CD4-positive, alpha-beta T cell treated with Interleukin-15 for 1 hour (primary cell): ENCODE measurements at regions not wholly inside any gene's neighbourhood (a gene's known extent, or its start where the extent isn't known, plus 50 kb on each side); places are given as distances from the start of the nearest gene placed in this dataset.

Experiments used
- DNase-seq: peaks from one replicate; pipeline ENCODE4 v3.0.0-alpha.2; 2020

DNA sequence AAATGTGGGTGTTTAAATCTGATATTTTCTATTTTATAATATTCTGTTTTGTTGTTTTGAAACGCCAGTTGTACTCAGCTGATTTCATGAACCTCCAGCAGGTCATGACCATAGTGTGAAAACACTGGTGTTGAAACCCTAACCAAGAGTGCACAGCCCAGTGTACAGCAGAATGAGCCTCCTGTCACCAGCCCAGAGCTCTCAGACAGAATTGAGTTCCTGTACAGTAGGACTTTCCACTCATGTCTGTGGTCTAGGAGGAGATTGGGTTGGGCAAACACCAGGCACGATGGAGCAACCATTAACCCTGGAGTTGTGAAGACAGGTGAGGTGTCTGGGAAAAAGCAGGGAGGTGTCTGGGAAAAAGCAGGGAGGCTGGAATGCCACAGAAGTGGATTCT, 908.8 kb downstream of the VRK1 start:
- DNase-seq = peak; percentile 32

DNA sequence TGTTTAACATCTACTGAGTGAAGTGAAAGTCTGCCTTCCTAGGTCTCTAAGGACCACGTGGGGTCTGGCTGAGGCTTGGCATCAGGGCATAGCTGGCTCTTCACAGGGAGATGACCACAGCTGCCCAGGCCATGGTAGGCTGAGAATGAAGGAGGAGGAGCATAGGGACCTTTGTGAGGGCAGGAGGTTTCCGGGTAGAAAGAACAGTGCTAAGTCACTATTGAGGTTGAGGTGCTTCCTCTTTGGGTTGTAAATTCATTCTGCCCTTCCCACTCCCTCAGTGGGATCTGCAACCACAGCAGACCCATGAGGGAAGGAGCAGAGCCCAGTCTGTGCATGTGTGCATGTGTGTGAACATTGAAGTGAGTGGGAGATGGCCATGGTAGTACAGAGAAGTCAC, 909.6 kb downstream of the VRK1 start:
- no peak for DNase-seq

DNA sequence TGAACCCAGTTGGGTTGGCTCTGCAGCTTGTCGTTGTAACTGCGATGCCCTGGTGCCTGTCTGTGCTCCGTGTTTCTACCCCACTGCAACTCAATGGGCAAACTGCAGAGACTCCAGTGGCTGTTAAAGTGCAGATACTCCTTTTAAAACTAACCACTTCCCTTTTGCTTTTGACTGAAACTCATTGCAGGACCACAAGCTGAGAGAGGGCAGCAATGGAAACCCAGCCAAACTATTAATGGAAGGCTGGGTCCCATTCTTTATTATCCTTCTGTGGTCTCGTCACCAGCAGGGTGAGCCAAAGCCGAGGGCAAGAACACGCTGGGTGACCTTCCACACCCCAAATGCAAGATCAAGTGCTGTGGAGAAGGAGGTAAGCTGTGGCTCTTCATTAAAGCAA, 910.4 kb downstream of the VRK1 start:
- DNase-seq = peak; percentile 35

DNA sequence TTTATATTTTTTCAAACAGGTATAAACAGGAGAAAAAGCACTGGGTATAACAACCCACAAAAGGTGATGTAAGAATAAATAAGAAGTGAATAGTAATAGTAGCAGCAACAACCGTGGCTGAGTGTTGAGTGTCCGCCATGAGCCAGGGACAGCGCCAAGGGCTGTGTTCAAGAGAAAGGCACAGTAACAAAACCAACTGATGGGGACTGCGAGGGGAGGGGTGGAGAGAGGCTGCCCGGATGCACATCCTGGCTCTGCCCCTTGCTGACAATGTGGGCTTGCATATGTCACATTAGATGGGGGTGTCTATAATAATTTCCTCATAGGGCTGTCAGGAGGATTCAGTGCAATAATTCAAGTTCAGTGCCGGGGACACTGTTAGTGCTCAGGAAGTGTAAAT, 912.4 kb downstream of the VRK1 start:
- DNase-seq = peak; percentile 37

DNA sequence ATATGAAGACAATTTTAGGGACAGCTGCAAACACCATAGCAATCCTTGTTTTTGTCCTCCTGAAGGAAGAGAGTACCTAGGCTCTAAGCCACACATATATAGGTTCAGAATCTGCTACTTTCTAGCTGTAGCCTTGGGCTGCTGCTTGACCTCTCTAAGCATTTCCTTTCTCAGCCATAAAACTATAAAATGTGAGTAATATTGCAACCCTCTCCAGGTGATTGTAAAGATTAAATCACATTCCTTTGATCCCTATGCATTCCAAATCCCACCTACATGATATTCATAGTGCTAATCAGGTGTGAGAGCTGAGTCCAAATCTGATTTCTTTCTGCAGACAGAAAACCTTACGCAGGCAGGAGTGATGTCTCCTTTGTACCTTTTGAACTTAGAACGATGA, 913.5 kb downstream of the VRK1 start:
- DNase-seq = no peak

DNA sequence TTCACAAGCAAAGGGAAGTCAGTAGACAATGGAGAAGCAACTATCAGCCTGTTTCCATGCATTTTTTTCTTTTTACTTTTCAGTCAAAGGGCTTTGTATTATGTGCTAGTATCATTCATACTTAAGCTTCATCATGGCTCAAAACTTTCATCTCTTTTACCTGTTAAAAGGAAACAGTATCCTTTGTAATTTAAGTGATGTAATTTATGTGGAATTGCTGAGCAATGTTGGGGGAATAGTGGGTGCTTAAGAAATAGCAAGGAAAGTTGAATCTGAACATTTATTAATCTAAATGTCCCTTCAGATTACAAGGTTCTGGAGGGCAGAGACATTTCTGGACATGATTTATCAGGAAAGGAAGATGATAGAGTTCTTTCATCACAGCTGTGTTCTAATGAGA, 915.3 kb downstream of the VRK1 start:
- DNase-seq = no peak

DNA sequence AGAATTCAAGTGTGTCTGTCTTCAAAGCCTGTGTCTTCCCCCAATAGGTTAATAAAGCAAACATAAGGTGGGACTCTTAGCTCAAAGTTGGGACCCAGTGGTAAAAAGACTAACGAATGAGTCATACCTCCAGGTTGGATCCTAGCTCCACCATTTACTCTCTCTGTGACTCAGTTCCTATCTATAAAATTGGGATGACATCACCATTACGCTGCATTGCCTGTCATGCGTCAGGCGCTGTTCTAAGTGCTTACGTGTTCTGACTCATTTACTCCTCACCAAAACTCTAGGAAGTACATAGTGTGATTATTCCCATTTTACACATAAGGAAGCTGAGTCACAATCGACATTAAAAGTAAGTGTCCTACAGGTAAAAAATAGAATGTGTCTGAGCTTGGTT, 915.8 kb downstream of the VRK1 start:
- no peak for DNase-seq

DNA sequence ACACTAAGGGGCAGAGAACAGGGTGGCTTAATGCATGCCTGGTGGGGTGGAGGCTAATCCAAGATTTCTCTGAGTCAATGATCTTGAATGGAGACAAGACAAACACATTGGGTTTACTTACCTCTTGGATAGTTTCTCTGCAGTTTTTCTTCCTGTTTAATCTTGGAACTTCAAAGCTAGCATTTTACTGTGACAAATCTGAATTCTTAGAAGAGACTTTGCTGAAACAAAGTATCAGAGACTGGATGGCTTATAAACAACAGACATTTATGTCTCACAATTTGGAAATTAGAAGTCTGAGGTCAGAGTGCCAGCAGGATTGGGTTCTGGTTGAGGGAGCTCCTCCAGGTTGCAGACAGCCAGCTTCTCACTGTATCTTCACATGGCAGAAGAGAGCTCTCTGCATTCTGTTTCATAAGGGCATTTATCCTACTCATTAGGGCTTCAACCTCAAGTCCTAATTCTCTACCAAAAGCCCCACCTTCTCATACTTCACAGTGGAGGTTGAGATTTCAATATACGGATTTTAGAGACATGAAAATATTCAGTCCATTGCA, 921.8 kb downstream of the VRK1 start:
- no peak for DNase-seq

DNA sequence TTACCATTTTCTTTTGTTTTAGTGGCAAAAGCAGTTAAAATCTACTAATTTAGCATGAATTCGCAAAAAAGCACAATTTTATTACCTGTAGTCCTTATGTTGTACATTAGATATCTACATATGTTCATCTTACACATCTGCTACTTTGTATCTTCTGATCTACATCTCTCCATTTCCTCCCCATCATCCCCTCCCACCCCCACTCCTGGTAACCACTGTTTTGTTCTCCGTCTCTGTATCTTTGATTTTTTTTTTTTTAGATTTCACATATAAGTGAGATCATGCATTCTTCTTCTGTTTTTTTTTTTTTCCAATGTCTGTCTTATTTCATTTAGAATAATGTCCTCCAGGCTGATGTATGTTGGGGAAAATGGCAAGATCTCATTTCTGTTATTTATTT, 922.7 kb downstream of the VRK1 start:
- peak; percentile 67 for DNase-seq

DNA sequence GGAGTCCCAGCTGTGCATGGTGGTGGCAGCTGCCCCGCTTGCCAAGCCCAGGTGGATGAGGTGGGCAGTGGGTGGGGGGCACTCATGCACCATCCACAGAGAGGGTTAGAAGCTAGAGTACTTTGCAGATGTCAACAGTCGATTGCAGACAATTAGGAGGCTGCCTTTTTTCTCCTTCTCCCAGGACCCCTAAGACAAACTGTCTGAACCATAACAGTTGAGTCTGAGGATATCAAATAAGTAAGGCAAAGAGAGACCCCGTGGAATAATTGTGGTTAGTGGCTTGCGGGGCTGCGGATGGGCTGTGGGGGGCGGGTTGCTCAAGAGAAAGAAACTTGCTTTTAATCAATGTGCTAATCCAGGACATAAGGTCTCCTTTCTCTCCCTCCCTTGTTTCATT, 926.2 kb downstream of the VRK1 start:
- DNase-seq = no peak

DNA sequence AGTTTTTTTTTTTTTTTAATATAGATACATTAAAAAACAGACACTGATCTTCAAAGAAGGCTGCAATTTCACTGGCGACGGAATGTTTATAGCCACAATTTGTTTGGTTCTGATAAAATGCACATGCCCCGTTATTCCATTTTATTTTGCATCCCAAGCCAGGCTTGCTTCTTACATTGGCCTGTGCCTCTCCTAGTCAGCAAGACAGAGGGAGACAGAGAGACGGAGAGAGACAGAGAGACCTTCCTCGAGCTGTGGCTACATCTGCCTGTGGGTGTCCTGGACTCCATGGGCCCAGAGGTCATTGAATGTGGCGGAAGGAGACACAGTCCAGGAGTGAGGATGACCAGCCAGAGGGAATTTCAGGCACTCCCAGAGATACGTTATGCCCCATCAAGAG, 926.6 kb downstream of the VRK1 start:
- no peak for DNase-seq

DNA sequence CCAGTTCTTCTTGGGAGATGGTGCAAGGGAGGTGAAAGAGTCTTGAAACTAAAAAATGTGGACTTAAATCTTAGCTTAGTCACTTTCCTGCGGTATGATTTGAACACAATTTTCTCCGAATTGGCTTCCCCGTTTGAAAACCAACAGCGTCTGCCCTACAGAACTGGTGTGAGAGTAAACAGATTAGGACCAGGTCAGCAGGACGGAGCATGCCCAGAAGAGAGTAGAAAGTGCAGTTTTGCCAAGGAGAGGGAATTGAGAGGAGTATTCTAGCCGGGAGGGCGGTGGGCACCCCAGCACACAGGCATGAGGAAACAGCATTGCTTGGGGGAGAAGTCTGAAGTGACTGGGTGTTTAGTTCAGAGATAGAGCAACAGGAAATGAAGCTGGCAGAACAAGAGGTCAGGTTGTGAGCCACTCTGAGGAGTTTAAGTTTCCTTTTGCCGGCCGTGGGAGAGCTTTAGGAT, 927.1 kb downstream of the VRK1 start:
- DNase-seq = peak; percentile 22

DNA sequence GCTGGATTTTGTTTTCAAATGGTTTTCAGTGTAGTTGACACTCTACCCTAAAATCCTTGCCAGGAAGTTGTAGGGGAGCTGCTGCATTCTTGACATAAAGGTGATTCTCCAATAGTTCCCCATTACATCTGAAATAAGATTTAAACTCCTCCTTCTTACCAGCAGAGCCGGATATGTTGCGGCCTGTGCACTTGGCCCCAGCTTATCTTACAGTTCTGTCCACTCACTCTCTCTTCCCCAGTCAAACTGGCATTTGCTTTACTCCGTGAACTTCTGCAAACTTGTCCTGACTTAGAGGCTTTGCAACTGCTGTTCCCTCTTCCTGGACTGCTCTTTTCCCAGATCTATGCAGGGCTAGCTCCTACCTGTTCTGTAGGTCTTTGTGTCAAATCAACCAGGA, 929.5 kb downstream of the VRK1 start:
- DNase-seq = no peak

DNA sequence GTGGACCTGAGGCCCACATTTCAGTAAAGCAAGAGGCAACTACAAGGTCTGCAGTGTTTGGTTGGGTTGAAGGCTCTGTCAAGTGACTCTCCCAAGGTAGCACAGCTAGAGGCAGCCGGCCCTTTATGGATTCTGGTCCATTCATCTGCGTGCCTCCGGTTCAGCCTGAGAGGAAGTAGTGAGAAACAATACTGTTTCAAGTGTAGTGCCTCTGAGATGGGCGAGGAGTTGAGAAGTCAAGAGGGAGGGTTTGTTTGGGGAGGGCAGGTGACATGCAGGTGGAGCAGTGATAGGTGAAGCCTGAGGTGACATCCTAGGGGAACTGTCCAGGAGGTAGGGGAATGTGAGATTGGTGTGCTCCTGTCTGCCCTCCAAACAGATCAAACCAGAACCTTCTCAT, 933.5 kb downstream of the VRK1 start:
- DNase-seq = no peak

DNA sequence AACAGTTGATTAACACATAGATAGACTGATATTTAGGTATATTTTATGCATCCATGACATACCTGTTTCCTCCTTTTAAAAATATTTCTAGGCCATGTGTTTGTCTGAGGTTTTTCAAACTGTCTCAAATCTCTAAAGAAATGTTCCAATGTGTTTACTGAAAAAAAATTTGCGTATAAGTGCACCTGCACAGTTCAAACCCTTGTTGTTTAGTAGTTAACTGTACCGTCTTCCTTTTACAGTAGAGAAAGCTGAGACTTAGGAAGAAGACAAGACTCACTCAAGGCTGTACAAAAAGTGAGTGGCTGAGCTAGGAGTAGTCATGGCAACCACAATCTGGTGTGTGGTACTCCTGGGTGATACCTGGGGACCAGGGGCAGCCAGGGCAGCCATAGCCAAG, 934.6 kb downstream of the VRK1 start:
- no peak for DNase-seq

DNA sequence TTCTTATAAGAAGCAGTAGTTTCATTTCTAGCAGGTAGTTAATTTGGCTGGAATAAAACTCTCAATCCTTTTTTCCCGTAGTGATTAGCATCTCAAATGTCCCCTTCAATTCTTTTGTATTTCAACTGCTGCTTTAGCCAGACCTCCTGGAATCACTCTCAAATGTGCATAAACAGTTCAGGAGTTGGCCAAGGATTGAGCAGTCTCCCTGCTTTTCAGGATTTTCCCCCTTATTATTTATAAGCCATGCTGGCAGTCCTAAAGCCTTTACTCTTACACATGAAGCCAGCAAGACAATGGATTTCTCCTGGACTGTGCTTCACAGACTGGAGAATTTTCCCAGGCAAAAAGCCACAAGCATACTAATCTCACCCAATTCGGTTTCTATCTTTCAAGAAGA, 950.1 kb downstream of the VRK1 start:
- no peak for DNase-seq

DNA sequence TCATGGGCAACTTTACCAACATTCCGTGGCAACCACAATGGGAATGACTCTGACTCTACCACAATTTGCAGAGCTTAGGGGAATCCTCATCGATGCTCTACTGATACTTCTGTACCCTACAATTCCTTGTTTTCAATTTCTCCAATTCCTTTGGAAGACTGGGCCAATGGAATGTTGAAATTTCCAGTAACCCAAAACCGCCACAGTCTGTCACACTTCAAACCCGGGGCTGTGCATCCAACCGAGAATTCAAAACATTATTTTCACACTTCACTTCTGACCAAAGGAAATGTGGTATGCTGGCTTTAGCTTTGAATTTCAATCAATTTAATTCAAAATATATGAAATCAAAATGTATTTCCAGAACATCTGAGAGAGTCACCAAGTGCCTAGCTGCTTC, 951.4 kb downstream of the VRK1 start:
- no peak for DNase-seq

DNA sequence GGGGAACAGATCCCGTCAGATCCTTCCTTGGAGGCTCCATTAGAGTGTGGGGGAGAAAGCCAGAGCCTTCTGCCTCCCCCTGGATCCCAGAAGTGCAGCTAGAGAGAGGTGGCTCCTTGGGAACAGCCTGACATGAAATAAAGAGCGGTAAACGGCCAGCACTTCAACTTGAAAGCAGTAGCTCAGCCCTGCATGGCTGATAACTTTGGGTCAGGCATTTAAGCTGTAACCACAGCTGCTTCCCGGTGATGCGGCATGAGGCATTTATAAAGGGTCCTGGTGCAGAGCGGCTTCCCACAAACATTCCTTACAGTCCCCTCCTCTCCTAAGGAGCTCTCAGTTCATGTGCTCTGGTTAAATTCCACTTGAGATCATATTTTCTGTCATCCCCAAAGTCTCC, 960.3 kb downstream of the VRK1 start:
- DNase-seq = no peak

DNA sequence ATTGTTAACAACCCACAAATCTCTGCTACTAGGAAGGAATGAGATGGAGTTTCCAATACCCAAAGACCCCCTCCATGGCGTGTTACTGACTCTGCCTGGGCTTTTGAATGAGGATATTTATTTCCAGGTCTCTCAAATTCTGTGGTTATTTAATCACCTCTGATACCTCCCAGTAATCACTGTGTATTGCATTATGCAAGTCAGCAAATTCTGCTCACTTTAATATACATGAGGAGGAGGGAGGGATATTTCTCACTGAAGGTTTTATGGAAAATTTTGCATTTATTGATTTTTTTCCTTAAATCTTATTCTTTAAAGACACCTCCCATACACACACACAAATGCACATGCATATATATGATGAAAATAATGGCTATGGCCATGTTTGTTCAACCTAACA, 962.9 kb downstream of the VRK1 start:
- DNase-seq = no peak

DNA sequence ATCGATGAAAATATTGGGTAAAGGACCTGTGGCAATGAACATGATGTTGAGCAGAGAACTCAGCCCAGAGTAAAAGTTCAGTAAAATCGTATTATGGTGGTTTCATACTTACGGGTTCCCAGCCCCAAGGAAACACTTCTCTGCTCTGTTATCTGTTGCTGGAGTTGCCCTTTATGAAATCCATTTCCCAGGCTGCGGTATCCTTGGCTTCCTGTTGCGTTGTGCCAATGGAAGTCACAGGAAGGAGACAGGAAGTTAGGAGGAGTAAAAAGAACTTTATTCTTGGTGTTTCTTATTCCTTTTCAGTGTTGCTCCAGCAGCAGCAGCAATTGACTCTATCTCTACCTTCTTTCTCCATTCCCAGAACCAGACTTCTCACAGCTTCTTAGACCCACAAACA, 965.2 kb downstream of the VRK1 start:
- DNase-seq = no peak

DNA sequence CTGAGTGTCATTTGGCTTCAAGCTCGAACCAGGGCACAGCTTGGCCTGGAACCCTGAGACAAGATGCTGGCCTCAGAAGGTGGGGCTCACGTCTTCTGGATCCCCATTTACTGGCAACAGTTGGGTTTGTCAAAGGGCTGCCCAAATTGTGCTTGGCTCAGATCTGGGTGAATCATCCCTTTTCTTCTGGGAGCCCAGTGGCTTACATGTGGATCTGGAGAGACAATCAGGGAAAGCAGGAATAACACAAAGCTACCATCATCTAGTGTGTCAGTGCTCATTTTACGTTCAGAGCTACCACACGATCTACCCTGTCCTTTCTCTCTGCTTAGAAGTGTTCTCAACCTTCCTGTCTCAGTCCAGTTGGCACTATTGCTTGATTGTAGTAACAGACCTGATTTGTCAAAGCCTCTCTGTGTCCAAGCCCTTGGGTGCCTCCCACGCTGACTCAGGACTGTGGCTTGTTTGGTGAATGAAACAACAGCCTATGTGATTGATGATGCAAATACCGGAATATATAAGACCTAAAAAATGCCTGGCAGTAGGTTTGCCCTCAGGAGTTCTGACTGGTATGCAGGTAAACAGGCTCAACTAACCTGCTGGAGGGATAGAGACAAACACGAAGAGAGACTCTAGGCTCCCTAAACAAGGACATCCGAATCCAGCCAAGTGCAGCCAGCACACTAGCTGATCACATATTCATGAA, 974.3 kb downstream of the VRK1 start:
- no peak for DNase-seq

DNA sequence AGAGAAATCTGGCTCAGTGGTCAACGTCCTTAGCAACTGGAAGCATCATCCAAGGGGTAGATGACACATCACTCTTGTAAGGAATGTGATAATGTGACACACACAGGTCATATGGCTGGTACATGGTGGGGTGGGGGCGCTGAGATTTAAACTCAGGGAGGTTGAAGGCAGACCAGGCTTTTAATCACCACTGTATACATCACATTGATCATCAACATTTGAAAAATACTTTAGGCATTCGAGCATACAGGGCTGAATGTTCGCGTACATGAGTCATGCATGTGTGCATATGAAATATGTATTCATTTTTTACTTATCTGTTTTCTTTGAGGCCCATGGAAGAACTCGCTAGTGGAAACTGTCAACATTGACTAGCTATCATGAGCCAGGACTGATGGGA, 976.4 kb downstream of the VRK1 start:
- no peak for DNase-seq

DNA sequence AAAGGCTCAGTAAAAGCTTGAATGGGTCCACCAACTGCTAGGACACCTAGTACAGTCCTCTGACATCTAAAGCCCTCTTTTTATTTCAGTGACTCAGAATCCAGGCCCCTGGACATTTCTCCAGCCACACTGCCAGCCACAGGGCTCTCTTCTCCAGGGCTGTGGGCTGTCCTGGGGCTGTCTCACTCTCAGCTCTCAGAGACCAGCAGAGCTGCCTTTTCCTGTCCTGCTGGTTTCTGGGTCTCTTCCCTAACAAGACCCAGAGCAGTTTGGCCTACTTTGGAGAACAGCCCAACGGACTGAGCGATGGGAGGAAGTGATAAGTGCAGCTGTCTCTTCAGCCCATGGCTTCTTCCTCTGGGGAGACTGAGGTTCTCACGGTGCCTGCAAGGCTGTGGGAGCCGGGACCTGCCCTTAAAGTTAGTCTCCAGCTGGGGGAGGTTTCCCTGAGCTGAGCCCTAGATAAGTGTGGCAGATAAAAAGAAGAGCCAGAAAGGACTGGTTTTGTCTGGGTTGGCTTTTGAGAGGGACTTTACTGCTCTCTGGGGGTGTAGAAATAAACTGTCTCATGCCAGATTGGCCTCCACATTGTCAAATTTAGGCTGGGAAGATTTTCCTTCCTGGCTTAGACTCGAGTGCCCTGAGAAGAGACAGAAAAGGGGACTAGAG, 979.8 kb downstream of the VRK1 start:
- DNase-seq = no peak

DNA sequence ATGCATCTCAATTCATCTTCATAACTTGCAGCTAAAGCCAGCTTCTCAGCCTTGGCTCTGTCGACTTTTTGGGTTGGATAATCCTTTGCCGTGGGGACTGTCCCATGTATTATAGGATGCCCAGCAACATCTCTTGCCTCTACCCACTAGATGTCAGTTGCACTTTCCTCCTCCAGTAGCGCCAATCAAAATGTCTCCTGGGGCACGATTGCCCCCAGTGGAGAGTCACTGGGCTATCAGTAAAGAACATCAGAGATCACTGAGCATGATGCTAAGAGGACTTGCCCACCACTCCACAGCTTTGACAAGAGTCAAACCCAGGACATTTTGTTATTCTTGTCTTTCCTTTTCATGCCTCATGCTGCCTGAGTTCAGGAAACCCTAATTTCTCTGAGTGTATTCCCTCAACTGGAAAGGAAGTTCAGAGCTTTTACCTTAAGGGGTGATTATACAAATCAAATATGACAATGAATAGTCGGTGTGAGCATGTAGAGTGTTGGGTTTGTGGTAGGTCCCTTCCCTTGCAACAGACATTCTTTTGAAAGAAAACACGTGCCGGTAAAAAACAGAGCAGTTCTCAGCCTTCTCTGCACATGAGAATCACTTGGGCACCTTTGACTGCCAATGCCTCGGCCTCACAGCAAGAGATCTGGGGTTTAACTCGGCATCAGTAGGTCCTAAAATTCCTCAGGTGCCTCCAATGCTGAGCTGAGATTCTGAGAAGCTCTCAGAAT, 980.6 kb downstream of the VRK1 start:
- no peak for DNase-seq
